ENCODE measurements at regions not wholly inside any gene's neighbourhood (a gene's known extent, or its start where the extent isn't known, plus 50 kb on each side); places are given as distances from the start of the nearest gene placed in this dataset.

GRCh38 chr2:120863146-120863545 is 127.5 kb downstream of the GLI2 start:
- TF ChIP-seq, protein P1, sequence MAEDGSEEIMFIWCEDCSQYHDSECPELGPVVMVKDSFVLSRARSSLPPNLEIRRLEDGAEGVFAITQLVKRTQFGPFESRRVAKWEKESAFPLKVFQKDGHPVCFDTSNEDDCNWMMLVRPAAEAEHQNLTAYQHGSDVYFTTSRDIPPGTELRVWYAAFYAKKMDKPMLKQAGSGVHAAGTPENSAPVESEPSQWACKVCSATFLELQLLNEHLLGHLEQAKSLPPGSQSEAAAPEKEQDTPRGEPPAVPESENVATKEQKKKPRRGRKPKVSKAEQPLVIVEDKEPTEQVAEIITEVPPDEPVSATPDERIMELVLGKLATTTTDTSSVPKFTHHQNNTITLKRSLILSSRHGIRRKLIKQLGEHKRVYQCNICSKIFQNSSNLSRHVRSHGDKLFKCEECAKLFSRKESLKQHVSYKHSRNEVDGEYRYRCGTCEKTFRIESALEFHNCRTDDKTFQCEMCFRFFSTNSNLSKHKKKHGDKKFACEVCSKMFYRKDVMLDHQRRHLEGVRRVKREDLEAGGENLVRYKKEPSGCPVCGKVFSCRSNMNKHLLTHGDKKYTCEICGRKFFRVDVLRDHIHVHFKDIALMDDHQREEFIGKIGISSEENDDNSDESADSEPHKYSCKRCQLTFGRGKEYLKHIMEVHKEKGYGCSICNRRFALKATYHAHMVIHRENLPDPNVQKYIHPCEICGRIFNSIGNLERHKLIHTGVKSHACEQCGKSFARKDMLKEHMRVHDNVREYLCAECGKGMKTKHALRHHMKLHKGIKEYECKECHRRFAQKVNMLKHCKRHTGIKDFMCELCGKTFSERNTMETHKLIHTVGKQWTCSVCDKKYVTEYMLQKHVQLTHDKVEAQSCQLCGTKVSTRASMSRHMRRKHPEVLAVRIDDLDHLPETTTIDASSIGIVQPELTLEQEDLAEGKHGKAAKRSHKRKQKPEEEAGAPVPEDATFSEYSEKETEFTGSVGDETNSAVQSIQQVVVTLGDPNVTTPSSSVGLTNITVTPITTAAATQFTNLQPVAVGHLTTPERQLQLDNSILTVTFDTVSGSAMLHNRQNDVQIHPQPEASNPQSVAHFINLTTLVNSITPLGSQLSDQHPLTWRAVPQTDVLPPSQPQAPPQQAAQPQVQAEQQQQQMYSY (CRISPR knock-in tag; IDR thresholded peaks at IDR 0.05), result no peak
- TF ChIP-seq CTCF (IDR thresholded peaks at IDR 0.05), result no peak
- TF ChIP-seq, protein P2, sequence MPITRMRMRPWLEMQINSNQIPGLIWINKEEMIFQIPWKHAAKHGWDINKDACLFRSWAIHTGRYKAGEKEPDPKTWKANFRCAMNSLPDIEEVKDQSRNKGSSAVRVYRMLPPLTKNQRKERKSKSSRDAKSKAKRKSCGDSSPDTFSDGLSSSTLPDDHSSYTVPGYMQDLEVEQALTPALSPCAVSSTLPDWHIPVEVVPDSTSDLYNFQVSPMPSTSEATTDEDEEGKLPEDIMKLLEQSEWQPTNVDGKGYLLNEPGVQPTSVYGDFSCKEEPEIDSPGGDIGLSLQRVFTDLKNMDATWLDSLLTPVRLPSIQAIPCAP (CRISPR knock-in tag; IDR thresholded peaks at IDR 0.05), result no peak
- TF ChIP-seq GABPB1 (CRISPR knock-in tag; IDR thresholded peaks at IDR 0.05), result no peak
- no peak for TF ChIP-seq ZNF396 (CRISPR knock-in tag; IDR thresholded peaks at IDR 0.05; ENCODE audit: borderline replicate concordance)
- no peak for TF ChIP-seq USF2 (CRISPR knock-in tag; IDR thresholded peaks at IDR 0.05)
- TF ChIP-seq CREB1 (CRISPR knock-in tag; IDR thresholded peaks at IDR 0.05), result no peak
- no peak for TF ChIP-seq NR3C1 (CRISPR knock-in tag; conservative IDR thresholded peaks at IDR 0.05; ENCODE audit: low read depth)
- TF ChIP-seq FOXK1 (CRISPR knock-in tag; IDR thresholded peaks at IDR 0.05), result no peak
- TF ChIP-seq, protein P3, sequence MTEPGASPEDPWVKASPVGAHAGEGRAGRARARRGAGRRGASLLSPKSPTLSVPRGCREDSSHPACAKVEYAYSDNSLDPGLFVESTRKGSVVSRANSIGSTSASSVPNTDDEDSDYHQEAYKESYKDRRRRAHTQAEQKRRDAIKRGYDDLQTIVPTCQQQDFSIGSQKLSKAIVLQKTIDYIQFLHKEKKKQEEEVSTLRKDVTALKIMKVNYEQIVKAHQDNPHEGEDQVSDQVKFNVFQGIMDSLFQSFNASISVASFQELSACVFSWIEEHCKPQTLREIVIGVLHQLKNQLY (CRISPR knock-in tag; IDR thresholded peaks at IDR 0.05), result no peak
- no peak for TF ChIP-seq NR2C2 (CRISPR knock-in tag; IDR thresholded peaks at IDR 0.05)
- no peak for TF ChIP-seq ATF1 (CRISPR knock-in tag; IDR thresholded peaks at IDR 0.05)
- TF ChIP-seq TCF7 (CRISPR knock-in tag; IDR thresholded peaks at IDR 0.05; ENCODE audit: low read depth), result no peak
- TF ChIP-seq ZNF416 (CRISPR knock-in tag; IDR thresholded peaks at IDR 0.05), result no peak
